GM19467 (cell line): ENCODE measurements at regions not wholly inside any gene's neighbourhood (a gene's known extent, or its start where the extent isn't known, plus 50 kb on each side); places are given as distances from the start of the nearest gene placed in this dataset.
"Not testable (repeated sequence)": the region's sequence is repeated elsewhere in the genome, so short reads cannot be mapped to it uniquely, and the experiment has no call there.

Experiments
- ATAC-seq: cut with Tn5 transposase; IDR thresholded peaks from one replicate; pipeline ENCODE4 v1.9.1; 2021; ENCODE audit warnings: mild to moderate bottlenecking, moderate library complexity; ENCODE audit not compliant: unreplicated experiment

DNA sequence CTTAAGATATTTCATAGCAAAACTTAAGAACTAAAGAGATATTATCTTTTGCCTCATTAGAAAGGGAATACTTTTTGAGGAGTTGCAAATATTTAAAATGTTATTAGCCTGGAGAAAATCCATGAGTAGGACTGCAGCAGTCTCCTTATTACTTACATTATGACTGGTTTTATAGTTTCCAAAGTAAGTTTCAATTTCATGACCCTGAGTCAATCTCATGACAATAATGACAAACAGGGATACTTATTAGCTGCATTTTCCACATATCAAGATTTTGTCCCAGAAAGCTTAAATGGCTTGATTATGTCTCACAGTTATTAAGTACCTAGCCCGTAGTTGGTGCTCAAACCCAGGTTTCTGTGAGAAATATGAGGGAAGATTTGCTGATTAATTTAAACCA lies 150.8 kb upstream of the ZEB2 start:
- ATAC-seq = no peak

DNA sequence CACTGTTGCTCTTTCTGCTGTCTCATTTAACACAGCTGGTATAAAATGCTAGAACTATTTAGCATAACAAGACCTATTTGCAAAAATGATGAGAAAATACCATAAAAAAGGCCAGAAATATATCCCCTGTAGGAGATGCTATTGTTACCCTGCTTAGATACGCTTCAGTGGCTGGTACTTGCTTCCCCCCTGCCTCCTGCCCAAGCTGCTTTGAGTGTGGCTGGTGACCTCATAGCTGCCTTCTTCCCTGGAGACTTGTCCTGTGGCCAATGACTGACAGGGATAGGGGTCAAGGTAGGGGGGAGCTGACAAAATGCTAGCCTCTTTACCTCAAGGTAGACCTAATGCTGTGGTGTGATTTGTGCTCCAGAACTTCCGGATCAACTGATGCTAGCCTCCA lies 150.2 kb upstream of the ZEB2 start:
- ATAC-seq = no peak

GRCh38 chr2:144669196-144669987 lies 149.5 kb upstream of the ZEB2 start:
- ATAC-seq = no peak

GRCh38 chr2:144668493-144669110 lies 148.7 kb upstream of the ZEB2 start:
- no peak for ATAC-seq

GRCh38 chr2:144666032-144666431 lies 146.1 kb upstream of the ZEB2 start:
- ATAC-seq = no peak

DNA sequence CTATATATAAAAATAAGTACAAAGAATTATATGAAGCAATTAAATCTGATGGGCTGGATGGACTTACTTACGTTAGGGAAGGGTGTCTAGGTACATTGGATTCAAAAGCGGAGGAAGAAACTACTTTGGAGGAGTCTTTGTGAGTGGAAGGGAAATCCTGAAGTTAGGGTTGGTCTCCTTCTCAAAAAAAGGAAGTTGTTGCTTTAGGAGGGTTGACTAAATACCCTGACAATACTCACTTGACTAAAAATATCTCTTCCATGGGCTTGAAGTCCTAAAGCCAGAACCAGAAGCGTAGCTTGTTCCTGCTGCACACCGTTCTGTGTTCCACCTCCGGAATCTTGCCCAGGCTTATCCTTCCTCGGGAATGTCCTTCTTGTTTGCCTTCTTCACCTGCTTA lies 143.3 kb upstream of the ZEB2 start:
- ATAC-seq = no peak

DNA sequence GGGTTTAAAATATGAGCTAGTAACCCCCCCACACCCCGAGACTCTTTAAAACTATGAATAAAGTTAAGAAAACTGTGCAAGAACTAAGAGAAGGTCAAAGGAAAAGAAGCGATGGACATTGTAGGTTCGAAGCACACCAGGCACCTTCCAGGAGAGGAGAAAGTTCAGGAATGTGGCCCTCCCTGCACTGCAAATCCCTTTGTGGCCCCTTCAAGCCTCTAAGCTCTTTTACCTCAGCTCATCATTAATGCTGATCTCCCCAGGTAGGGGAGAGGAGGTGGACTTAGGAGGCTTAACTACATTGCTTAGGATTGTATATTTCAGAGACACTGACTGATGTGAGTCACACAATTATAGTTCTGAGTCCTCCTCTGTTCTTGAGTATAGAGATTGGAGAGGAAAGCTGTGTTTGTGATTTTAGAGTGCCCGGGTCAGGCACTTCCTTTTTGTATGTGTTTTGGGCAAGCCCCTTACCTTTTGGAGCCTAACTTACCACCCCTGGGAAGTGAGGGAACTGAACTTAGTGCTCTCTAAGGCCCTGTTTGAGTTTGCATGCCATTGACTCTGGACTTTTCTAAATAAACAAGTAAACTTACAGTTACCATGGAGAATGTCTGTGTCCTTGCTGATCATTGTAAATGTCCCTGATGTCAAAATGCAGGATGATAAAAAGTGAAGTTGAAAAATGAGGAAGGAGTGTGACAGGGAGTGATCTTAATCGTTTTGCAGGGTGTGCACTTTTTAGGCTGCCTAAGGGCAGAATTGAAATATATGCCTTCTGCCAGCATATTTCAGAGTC lies 140.8 kb upstream of the ZEB2 start:
- no peak for ATAC-seq

GRCh38 chr2:144659731-144660275 lies 139.9 kb upstream of the ZEB2 start:
- ATAC-seq = no peak

DNA sequence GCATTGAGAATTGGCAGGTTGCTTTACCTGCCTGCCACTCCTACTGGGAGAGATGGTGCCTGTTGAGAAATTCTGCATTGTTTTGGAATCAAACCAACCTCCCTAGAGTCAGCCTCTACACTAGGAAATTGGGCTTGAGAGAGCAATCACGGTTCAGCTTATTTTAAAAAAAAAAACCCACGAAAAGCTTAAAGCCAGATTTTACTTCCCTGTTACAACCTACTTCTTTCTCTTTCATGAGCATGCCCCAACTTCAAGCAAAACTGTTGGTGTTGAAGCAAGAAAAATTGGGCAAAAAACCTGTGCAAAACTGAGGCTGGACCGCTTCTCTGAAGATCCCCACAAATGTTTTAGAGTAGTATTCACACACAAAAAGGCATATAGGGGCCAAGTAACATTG lies 134.6 kb upstream of the ZEB2 start:
- no peak for ATAC-seq

DNA sequence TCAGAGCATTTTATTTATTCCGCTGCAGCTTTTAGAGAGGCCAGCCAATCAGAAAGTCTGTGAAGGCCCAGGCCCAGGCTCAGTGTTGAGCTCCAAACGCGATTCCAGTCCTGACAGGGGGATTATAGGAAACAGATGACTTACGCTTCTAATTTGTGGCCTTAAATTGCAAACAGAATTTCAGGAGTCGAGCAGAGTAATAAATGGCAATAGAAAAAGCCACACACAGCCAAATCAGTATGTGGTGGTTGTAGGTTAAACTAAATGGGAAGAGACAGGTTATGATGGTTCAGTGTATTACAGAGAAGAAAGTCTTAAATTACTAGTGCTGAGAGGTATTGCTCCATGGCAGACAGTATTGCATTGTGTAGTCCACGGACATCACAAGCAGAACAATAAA lies 131.0 kb upstream of the ZEB2 start:
- ATAC-seq = no peak

DNA sequence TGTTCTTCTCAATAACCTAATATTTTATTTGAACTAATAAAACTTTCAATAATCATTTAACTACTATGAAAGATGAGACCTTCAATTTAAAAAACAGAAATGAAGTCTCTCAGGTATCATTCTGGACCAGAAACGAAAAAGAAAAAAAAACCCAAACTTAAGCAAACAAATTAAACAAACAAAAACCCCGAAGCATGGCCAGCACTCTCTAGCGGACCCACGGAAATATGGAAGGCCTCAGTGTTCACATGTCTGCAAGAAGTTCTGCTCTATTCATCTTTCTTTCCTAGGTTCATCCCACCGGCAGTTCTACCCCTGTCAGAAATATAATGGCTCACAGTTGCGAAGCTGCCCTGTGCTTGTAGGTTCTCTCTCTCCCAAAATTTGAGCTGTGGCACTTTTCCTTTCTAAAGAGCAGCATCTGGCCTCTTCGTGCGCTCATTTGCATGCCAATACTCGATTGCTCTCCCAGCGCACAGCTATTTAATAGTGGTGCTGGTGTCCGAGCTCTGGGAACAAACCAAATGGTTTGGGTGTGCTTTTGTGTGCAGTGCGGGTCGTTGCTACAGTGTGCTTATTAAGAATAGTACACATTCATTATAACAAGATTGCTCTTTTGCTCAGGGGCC lies 129.0 kb upstream of the ZEB2 start:
- ATAC-seq = no peak

DNA sequence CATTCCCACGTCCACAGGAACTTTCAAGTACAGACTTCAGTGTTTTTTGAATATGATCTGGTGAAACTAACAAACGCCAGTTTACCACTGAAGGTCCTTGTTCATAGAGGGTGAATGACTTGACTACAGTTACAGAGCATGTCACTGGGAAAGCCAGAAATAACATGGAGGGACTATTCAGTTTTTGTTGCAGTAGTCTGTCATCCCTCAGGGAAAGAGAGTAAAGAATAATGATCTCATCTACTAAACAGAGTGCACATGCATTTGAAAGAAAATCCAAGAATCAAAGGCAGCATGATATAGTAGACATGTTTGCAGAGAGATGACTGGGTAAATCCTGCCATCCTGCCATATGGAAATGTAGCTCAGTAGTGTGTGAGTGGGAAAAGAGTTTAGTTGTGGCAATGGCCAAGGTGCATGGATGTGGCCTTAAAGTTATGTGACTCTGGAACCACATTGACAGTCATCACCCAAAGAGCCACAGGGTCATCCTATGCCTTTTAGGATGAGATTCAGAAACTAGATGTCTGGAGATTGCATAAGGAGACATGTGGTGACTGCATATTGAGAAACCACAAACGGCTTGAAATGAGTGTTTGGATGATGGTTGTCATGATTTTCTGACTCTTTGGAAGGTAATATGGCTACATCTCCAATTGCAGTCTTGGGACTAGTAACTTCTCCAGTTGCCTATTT lies 125.3 kb upstream of the ZEB2 start:
- ATAC-seq = no peak

DNA sequence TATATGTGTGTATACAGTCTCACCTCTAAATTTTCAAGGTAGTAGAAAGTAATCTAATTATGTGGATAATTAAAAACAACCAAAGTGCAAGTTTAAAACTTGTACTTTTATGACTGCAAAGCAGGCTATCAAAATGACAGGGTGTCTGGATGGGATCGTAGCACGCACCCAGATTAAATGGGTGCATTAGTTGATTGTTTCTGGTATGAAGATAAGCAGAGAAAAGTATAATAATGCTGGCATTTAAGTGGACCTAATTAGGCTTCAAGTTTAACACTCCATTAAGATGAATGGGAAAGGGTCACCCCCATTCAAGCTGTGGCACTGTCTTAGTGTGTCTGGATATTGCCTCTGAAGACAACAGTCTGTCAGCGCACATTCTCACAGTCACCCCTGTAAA lies 124.6 kb upstream of the ZEB2 start:
- no peak for ATAC-seq

DNA sequence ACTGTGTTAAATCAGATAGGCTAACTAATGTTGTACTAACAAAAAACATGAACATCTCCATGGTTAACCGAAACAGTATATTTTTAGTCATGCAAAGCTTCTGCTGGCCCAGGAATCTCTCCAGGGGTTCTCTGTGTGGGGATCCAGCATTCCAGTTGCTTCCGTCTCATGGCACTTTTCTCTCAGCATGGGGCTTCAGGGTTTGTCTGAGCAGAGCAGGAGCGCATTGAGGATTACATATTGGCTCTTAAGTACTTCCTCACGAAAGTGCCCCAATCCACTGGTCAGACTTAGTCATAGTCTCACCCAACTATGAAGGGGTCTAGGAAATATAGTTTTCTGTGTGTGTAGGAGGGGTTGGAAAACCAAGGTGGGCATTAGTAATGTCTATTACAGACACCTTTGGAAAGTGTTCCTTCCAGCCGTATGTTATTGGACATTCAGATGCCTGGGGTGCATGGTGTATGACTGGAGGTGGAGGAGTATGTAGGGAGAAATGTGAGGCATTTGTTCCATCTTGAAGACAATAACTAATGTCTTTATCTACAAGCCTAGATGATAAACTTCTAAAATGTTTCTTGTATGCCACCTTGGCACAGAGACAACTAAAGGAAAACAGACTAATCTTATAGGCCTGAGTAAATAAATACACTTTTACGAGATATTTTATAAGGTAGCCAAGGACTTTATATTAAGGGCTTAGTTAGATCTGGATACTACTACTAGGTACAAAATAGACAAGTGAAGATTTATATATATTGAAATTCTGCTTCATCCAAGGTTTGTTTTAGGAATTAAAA lies 123.8 kb upstream of the ZEB2 start:
- ATAC-seq = no peak

GRCh38 chr2:144642856-144643255 lies 122.9 kb upstream of the ZEB2 start:
- ATAC-seq = no peak

GRCh38 chr2:144642131-144642530 lies 122.2 kb upstream of the ZEB2 start:
- no peak for ATAC-seq

DNA sequence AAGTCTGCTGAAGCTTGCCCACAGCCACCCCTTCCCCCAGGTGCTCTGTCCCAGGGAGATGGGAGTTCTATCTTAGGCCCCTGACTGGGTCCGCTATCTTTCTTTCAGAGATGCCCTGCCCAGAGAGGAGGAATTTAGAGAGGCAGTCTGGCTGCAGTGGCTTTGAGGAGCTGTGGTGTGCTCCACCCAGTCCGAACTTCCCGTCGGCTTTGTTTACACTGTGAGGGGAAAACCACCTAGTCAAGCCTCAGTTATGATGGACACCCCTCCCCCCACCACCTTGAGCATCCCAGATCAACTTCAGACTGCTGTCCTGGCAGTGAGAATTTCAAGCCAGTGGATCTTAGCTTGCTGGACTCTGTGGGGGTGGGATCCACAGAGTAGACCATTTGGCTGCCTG lies 118.3 kb upstream of the ZEB2 start:
- not testable (repeated sequence) for ATAC-seq

- not testable (repeated sequence) for ATAC-seq
Measured at GRCh38 chr2:144636860-144637259, 116.9 kb upstream of the ZEB2 start.

- ATAC-seq = no peak
Measured at GRCh38 chr2:144632809-144633208, 112.9 kb upstream of the ZEB2 start.

- ATAC-seq = no peak
Measured at GRCh38 chr2:144631636-144632035, 111.7 kb upstream of the ZEB2 start.
